NT2/D1 (cell line): ENCODE measurements at regions not wholly inside any gene's neighbourhood (a gene's known extent, or its start where the extent isn't known, plus 50 kb on each side); places are given as distances from the start of the nearest gene placed in this dataset.
"Not testable (repeated sequence)": the region's sequence is repeated elsewhere in the genome, so short reads cannot be mapped to it uniquely, and the experiment has no call there.

Experiments
- DNase-seq: peaks from one replicate; pipeline ENCODE4 v3.0.0-alpha.2; 2011; ENCODE audit warnings: low read depth, low spot score
- H3K27me3 ChIP-seq: 2 replicates; pipeline ENCODE4 v1.6.0; 2011; ENCODE audit warnings: mild to moderate bottlenecking; ENCODE audit not compliant: insufficient read length, insufficient read depth
- H3K36me3 ChIP-seq: 2 replicates; pipeline ENCODE4 v1.6.1; 2011; ENCODE audit warnings: mild to moderate bottlenecking, low read length, mixed read lengths; ENCODE audit not compliant: insufficient read depth, insufficient read length
- H3K4me1 ChIP-seq: 2 replicates; pipeline ENCODE4 v1.5.1; 2011; ENCODE audit not compliant: insufficient read depth, insufficient read length
- H3K4me3 ChIP-seq: 2 replicates; pipeline ENCODE4 v1.5.1; 2011; ENCODE audit warnings: low read depth; ENCODE audit not compliant: insufficient read length
- H3K9ac ChIP-seq: 2 replicates; pipeline ENCODE4 v1.6.0; 2011; ENCODE audit warnings: low read depth; ENCODE audit not compliant: insufficient read length
- H3K9me3 ChIP-seq: 2 replicates; pipeline ENCODE4 v1.5.1; 2011; ENCODE audit warnings: mild to moderate bottlenecking, low read length; ENCODE audit not compliant: insufficient read depth
- SUZ12 ChIP-seq: IDR thresholded peaks from 2 replicates; pipeline ENCODE4 v1.6.1; 2011; ENCODE audit not compliant: insufficient read length, insufficient read depth; ENCODE audit errors: extremely low read depth
- YY1 ChIP-seq: IDR thresholded peaks from 2 replicates; pipeline ENCODE4 v1.6.1; 2011; ENCODE audit not compliant: insufficient read length, insufficient read depth
- ZNF274 ChIP-seq: IDR thresholded peaks from 2 replicates; pipeline ENCODE4 v1.6.1; 2011; ENCODE audit warnings: mild to moderate bottlenecking, low read depth, low read length

- no peaks in the 10 kb centered on the region for H3K9me3 ChIP-seq
- H3K9ac ChIP-seq, result no peak overlapping the region
- H3K27me3 ChIP-seq, result no peaks in the 10 kb centered on the region
- H3K4me3 ChIP-seq, result no peak overlapping the region
- H3K4me1 ChIP-seq, result peaks cover 4% of the 10 kb centered on the region
- TF ChIP-seq YY1 (no peak), ZNF274 (no peak), SUZ12 (no peak)
- peak; percentile 40 for DNase-seq
- no peaks in the 10 kb centered on the region for H3K36me3 ChIP-seq
Observed at GRCh38 chr21:35506352-35506751, 457.2 kb upstream of the RUNX1 start.

DNA sequence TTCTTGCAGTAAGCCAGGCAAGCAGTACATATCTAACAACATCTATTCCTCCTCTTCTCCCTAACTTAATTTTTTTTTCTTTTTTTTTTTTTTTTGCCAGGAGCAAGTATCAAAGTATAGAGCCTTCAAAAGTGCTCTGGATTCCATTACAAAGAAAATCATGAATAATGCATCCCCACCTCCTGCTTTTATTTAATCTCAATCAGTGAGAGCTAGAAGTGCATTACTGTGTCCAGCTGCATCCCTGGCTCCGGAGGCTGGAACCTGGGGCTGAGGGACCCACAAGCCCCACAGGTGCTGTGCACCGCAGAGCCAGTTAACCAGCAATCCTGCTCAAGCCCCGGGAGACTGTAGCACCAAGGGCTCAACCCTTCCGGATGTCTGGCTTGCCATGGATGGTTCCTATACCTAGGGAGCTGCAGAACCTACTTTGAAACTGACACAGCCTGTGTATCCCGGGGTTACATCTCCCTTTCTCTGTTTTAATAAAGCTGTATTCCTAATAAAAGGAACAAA lies 455.9 kb upstream of the RUNX1 start:
- H3K9me3 ChIP-seq, result peaks cover 12% of the 10 kb centered on the region
- H3K4me1 ChIP-seq, result peaks cover 4% of the 10 kb centered on the region
- H3K4me3 ChIP-seq, result no peak overlapping the region
- no peak overlapping the region for H3K9ac ChIP-seq
- DNase-seq, result no peak
- no peaks in the 10 kb centered on the region for H3K27me3 ChIP-seq
- TF ChIP-seq ZNF274 (no peak), YY1 (no peak), SUZ12 (no peak)
- H3K36me3 ChIP-seq, result no peaks in the 10 kb centered on the region

DNA sequence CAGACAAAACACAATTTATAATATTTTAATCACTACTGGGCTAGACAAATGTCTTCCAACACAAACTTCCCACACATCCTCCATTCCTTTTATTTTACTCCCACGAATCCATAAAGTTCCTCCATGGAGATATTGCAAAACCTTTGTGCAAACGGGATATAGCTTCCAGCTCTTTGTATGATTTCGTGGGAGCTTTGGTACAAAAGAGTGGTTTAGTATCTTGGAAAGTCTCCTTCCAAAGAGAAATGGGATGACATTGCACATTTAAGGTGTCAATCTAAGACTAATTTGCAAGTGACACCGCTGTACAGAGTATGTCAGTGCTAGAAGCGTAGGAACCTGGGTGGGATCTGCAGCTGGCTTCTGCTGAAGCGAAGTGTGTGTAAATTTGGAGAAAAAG lies 455.2 kb upstream of the RUNX1 start:
- H3K4me1 ChIP-seq, result peaks cover 4% of the 10 kb centered on the region

DNA sequence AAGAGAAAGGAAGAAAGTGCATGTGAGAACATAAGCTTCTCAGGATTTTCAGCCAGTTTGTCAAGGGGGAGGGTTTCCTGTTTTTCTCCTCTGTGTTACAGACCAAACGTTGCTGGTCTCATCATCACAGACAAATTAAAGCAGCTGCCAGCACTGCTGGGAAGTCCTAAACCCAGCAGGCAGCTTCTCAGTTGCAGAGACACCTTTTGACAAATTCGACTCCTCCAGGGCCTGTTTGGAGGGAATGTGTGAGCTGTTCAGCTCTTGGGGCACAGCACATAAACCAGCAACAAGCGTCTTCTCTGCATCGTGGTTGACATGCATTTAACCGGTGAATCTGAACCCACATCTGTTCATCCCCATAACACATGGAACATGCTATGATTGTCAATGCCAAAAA lies 454.6 kb upstream of the RUNX1 start:
- no peaks in the 10 kb centered on the region for H3K27me3 ChIP-seq
- H3K4me3 ChIP-seq, result no peak overlapping the region
- TF ChIP-seq YY1, result no peak
- no peak for TF ChIP-seq ZNF274
- TF ChIP-seq SUZ12, result no peak
- H3K4me1 ChIP-seq, result peaks cover 4% of the 10 kb centered on the region
- DNase-seq, result no peak
- peaks cover 15% of the 10 kb centered on the region for H3K9me3 ChIP-seq
- no peaks in the 10 kb centered on the region for H3K36me3 ChIP-seq
- H3K9ac ChIP-seq, result no peak overlapping the region

More for the DNA sequence above, 455.2 kb upstream of the RUNX1 start:
- peaks cover 15% of the 10 kb centered on the region for H3K9me3 ChIP-seq
- TF ChIP-seq SUZ12, result no peak
- TF ChIP-seq YY1, result no peak
- no peak for TF ChIP-seq ZNF274
- no peak for DNase-seq
- H3K9ac ChIP-seq, result no peak overlapping the region
- no peaks in the 10 kb centered on the region for H3K36me3 ChIP-seq
- no peak overlapping the region for H3K4me3 ChIP-seq
- H3K27me3 ChIP-seq, result no peaks in the 10 kb centered on the region

- H3K4me1 ChIP-seq, result peaks cover 4% of the 10 kb centered on the region
- no peaks in the 10 kb centered on the region for H3K36me3 ChIP-seq
- H3K4me3 ChIP-seq, result no peak overlapping the region
- peaks cover 15% of the 10 kb centered on the region for H3K9me3 ChIP-seq
- TF ChIP-seq YY1, result no peak
- TF ChIP-seq SUZ12, result no peak
- TF ChIP-seq ZNF274, result no peak
- no peak for DNase-seq
- H3K9ac ChIP-seq, result no peak overlapping the region
- no peaks in the 10 kb centered on the region for H3K27me3 ChIP-seq
Observed at GRCh38 chr21:35502821-35503220, 453.7 kb upstream of the RUNX1 start.

DNA sequence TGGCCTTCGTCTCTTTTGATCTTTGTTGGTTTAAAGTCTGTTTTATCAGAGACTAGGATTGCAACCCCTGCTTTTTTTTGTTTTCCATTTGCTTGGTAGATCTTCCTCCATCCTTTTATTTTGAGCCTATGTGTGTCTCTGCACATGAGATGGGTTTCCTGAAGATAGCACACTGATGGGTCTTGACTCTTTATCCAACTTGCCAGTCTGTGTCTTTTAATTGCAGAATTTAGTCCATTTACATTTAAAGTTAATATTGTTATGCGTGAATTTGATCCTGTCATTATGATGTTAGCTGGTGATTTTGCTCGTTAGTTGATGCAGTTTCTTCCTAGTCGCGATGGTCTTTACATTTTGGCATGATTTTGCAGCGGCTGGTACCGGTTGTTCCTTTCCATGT lies 448.4 kb upstream of the RUNX1 start:
- not testable (repeated sequence) for DNase-seq, H3K27me3 ChIP-seq, H3K4me1 ChIP-seq, H3K36me3 ChIP-seq, H3K9ac ChIP-seq, H3K4me3 ChIP-seq
- peaks cover 15% of the 10 kb centered on the region for H3K9me3 ChIP-seq

GRCh38 chr21:35491920-35492678 lies 443.0 kb upstream of the RUNX1 start:
- no peaks in the 10 kb centered on the region for H3K4me1 ChIP-seq
- no peaks in the 10 kb centered on the region for H3K36me3 ChIP-seq
- H3K9me3 ChIP-seq, result no peaks in the 10 kb centered on the region
- H3K4me3 ChIP-seq, result no peak overlapping the region
- TF ChIP-seq SUZ12 (no peak), YY1 (no peak), ZNF274 (no peak)
- no peak overlapping the region for H3K9ac ChIP-seq
- H3K27me3 ChIP-seq, result no peaks in the 10 kb centered on the region
- no peak for DNase-seq

GRCh38 chr21:35491114-35491513 lies 442.0 kb upstream of the RUNX1 start:
- no peak overlapping the region for H3K9ac ChIP-seq
- no peak for DNase-seq

More at GRCh38 chr21:35491114-35491513, 442.0 kb upstream of the RUNX1 start:
- H3K9me3 ChIP-seq, result no peaks in the 10 kb centered on the region
- no peaks in the 10 kb centered on the region for H3K27me3 ChIP-seq
- H3K4me3 ChIP-seq, result no peak overlapping the region
- H3K36me3 ChIP-seq, result no peaks in the 10 kb centered on the region
- TF ChIP-seq SUZ12 (no peak), ZNF274 (no peak), YY1 (no peak)
- H3K4me1 ChIP-seq, result no peaks in the 10 kb centered on the region
